ENCODE measurements at regions not wholly inside any gene's neighbourhood (a gene's known extent, or its start where the extent isn't known, plus 50 kb on each side); places are given as distances from the start of the nearest gene placed in this dataset.

GRCh38 chr18:73924836-73925235 is 222.8 kb downstream of the FBXO15 start:
- H3K27me3 ChIP-seq: peaks cover 7% of the 10 kb centered on the region
- H3K4me3 ChIP-seq: no peak overlapping the region
- H3K27ac ChIP-seq: no peak overlapping the region
- no peaks in the 10 kb centered on the region for H3K36me3 ChIP-seq
- 23 to 61% methylated on average over 2 to 3 of the region's 3 CpGs for WGBS, 2 donors (ENCODE audit: low coverage in 1 of 2)
- no peak for ATAC-seq
- no peaks in the 10 kb centered on the region for H3K4me1 ChIP-seq
- no peak for TF ChIP-seq EP300 (IDR thresholded peaks at IDR 0.05)
- TF ChIP-seq POLR2A (IDR thresholded peaks at IDR 0.05): no peak
- TF ChIP-seq POLR2AphosphoS5 (IDR thresholded peaks at IDR 0.05): no peak
- TF ChIP-seq CTCF (IDR thresholded peaks at IDR 0.05): no peak
- H3K9me3 ChIP-seq: no peaks in the 10 kb centered on the region

- H3K27ac ChIP-seq: no peak overlapping the region
- peaks cover 7% of the 10 kb centered on the region for H3K27me3 ChIP-seq
- no peaks in the 10 kb centered on the region for H3K36me3 ChIP-seq
- WGBS, 2 donors (ENCODE audit: low coverage in 1 of 2): 86 to 89% methylated on average over 3 to 4 of the region's 4 CpGs
- no peaks in the 10 kb centered on the region for H3K9me3 ChIP-seq
- TF ChIP-seq POLR2AphosphoS5 (IDR thresholded peaks at IDR 0.05) (no peak), POLR2A (IDR thresholded peaks at IDR 0.05) (no peak), EP300 (IDR thresholded peaks at IDR 0.05) (no peak), CTCF (IDR thresholded peaks at IDR 0.05) (no peak)
- H3K4me3 ChIP-seq: no peak overlapping the region
- no peaks in the 10 kb centered on the region for H3K4me1 ChIP-seq
- no peak for ATAC-seq
These were observed 223.3 kb downstream of the FBXO15 start for GRCh38 chr18:73924307-73924706.

DNA sequence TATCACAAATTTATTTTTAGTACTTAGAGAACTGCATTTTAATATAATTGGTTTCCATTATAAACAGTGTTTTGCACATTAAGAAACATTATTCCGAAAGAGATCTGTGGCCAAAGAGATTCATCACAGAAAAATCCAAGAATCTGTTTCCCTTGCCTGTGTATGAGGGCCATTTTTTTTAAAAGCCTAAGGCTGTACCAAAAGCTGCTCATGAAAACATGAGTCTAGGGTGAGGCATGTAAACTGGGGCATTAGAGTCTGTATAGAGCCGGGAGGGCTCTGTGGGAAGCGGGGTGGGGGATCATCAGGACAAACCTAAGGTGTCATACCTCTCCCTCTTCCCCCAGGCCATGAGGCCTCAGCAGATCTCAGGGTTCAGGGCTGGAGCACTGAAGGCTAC is 223.8 kb downstream of the FBXO15 start:
- 58 to 64% methylated on average over 2 to 3 of the region's 3 CpGs for WGBS, 2 donors (ENCODE audit: low coverage in 1 of 2)
- Histone ChIP-seq H3K4me1 (no peaks in the 10 kb centered on the region), H3K4me3 (no peak overlapping the region), H3K27ac (no peak overlapping the region), H3K9me3 (no peaks in the 10 kb centered on the region), H3K36me3 (no peaks in the 10 kb centered on the region), H3K27me3 (peaks cover 7% of the 10 kb centered on the region)
- no peak for TF ChIP-seq EP300 (IDR thresholded peaks at IDR 0.05)
- no peak for TF ChIP-seq POLR2AphosphoS5 (IDR thresholded peaks at IDR 0.05)
- no peak for TF ChIP-seq POLR2A (IDR thresholded peaks at IDR 0.05)
- TF ChIP-seq CTCF (IDR thresholded peaks at IDR 0.05): no peak
- no peak for ATAC-seq

- 81 to 82% methylated on average over 1 to 2 of the region's 2 CpGs for WGBS, 2 donors (ENCODE audit: low coverage in 1 of 2)
- Histone ChIP-seq H3K27me3 (no peaks in the 10 kb centered on the region), H3K27ac (no peak overlapping the region), H3K9me3 (no peaks in the 10 kb centered on the region), H3K4me3 (no peak overlapping the region), H3K36me3 (no peaks in the 10 kb centered on the region), H3K4me1 (no peaks in the 10 kb centered on the region)
- TF ChIP-seq POLR2AphosphoS5 (IDR thresholded peaks at IDR 0.05) (no peak), CTCF (IDR thresholded peaks at IDR 0.05) (no peak), EP300 (IDR thresholded peaks at IDR 0.05) (no peak), POLR2A (IDR thresholded peaks at IDR 0.05) (no peak)
- no peak for ATAC-seq
These were observed 227.6 kb downstream of the FBXO15 start for GRCh38 chr18:73920033-73920432.

DNA sequence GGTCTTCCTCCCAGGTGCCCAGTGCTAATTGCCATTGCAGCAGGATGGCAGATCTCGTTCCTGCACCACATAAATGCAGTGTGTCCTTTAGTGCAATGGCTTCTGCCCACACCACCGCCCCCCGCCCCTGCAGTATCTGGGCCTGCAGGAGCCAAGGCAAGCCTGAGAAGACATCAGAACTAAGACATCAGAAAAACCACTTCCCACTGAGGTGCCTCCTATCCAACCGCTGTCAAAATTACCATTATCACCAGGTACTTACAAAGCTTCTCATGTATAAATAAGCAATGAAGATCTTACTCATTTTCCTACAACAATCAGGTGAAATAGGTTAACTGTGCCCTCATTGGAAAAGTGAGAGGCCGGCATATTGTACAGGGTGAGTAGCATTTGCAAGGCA is 228.8 kb downstream of the FBXO15 start:
- H3K4me3 ChIP-seq: no peak overlapping the region
- TF ChIP-seq POLR2AphosphoS5 (IDR thresholded peaks at IDR 0.05) (no peak), CTCF (IDR thresholded peaks at IDR 0.05) (no peak), EP300 (IDR thresholded peaks at IDR 0.05) (no peak), POLR2A (IDR thresholded peaks at IDR 0.05) (no peak)

More for the DNA sequence above, 228.8 kb downstream of the FBXO15 start:
- 82 to 85% methylated on average over 3 to 4 of the region's 5 CpGs for WGBS, 2 donors (ENCODE audit: low coverage in 1 of 2)
- Histone ChIP-seq H3K4me1 (no peaks in the 10 kb centered on the region), H3K27ac (no peak overlapping the region), H3K27me3 (no peaks in the 10 kb centered on the region), H3K36me3 (no peaks in the 10 kb centered on the region), H3K9me3 (no peaks in the 10 kb centered on the region)
- ATAC-seq: no peak

All from gastroesophageal sphincter (tissue), 4 donors.